ENCODE measurements at regions not wholly inside any gene's neighbourhood (a gene's known extent, or its start where the extent isn't known, plus 50 kb on each side); places are given as distances from the start of the nearest gene placed in this dataset.
"Not testable (repeated sequence)": the region's sequence is repeated elsewhere in the genome, so short reads cannot be mapped to it uniquely, and the experiment has no call there.

DNA sequence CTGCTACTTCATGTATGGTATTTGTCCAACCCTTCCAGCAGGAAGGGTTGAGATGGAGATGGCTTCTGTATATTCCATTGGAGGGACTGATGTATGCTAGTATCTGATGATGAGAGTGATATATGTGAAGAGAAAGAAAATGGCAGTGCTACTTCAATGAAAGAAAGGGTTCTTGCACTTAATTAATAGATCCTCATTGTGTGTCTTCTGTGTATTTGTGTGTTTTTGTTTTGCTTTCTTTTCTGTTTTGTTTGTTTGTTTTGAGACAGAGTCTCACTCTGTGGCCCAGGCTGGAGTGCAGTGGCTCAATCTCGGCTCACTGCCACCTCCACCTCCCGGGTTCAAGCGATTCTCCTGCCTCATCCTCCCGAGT lies 61.2 kb upstream of the CRYM start:
- H3K36me3 Mint-ChIP-seq (ENCODE audit: low read depth): peaks cover 13% of the 10 kb centered on the region
- H3K27ac Mint-ChIP-seq: no peak overlapping the region
- TF ChIP-seq, protein P1, sequence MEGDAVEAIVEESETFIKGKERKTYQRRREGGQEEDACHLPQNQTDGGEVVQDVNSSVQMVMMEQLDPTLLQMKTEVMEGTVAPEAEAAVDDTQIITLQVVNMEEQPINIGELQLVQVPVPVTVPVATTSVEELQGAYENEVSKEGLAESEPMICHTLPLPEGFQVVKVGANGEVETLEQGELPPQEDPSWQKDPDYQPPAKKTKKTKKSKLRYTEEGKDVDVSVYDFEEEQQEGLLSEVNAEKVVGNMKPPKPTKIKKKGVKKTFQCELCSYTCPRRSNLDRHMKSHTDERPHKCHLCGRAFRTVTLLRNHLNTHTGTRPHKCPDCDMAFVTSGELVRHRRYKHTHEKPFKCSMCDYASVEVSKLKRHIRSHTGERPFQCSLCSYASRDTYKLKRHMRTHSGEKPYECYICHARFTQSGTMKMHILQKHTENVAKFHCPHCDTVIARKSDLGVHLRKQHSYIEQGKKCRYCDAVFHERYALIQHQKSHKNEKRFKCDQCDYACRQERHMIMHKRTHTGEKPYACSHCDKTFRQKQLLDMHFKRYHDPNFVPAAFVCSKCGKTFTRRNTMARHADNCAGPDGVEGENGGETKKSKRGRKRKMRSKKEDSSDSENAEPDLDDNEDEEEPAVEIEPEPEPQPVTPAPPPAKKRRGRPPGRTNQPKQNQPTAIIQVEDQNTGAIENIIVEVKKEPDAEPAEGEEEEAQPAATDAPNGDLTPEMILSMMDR (IDR thresholded peaks at IDR 0.05): no peak
- no peak overlapping the region for H3K4me3 Mint-ChIP-seq
- no peak for DNase-seq
- H3K9me3 Mint-ChIP-seq: no peaks in the 10 kb centered on the region
- H3K27me3 Mint-ChIP-seq (ENCODE audit: insufficient read depth): peaks cover 2% of the 10 kb centered on the region; the same call in 1 of the 2 replicates
- peaks cover 31% of the 10 kb centered on the region for H3K4me1 Mint-ChIP-seq (ENCODE audit: low read depth)

DNA sequence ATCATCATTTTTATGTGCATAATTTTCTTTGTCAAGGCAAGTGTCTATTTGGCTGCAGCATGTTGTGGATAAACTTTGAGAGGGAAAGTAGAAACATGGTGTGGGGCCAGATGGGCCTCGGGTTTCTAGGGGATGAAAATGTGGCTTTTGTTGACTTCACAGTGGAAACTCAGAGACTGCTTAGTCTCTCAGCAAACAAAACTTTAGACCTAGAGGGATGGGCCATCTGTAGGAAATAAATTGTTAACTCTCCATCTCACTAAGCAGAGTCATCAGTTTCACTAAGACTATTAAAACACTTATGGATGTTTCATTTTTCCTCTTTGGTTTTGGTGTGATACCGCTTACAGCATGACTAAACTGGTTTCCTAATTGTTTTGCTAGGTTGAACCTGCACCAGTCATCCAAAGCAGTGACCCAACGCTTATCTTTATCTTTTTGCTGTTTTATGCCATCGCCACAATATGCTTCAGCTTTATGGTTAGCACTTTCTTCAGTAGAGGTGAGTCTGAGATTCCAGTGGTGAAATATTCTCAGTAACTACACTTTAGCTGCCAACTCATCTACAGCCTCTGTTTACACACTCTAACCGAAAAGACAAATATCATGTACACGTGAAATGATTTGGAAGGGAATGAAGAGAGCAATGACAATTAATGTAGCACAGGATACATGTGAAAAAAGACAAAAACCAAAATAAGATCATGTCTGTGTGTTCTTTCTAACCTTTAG lies 60.6 kb upstream of the CRYM start:
- H3K4me1 Mint-ChIP-seq (ENCODE audit: low read depth): peaks cover 31% of the 10 kb centered on the region
- peaks cover 2% of the 10 kb centered on the region; the same call in 1 of the 2 replicates for H3K27me3 Mint-ChIP-seq (ENCODE audit: insufficient read depth)
- DNase-seq: no peak
- H3K36me3 Mint-ChIP-seq (ENCODE audit: low read depth): peaks cover 13% of the 10 kb centered on the region
- H3K9me3 Mint-ChIP-seq: no peaks in the 10 kb centered on the region
- no peak overlapping the region for H3K4me3 Mint-ChIP-seq
- H3K27ac Mint-ChIP-seq: no peak overlapping the region
- TF ChIP-seq, protein P1 (IDR thresholded peaks at IDR 0.05): no peak

DNA sequence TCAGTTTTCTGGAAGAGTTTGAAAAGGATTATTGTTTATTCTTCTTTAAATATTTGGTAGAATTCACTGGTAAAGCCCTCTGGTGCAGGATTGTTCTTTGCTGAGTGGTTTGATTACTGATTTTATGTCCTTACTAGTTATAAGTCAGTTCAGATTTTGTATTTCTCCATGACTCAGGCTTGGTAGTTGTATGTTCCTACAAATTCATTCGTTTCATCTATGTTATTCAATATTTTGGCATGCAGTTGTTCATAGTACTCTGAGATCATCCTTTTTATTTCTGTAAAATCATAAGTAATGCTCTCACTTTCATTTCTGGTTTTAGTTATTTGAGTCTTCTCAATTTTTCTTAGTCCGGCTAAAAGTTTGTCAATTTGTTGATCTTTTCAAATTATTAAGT lies 58.1 kb upstream of the CRYM start:
- peak; percentile 3 for DNase-seq

DNA sequence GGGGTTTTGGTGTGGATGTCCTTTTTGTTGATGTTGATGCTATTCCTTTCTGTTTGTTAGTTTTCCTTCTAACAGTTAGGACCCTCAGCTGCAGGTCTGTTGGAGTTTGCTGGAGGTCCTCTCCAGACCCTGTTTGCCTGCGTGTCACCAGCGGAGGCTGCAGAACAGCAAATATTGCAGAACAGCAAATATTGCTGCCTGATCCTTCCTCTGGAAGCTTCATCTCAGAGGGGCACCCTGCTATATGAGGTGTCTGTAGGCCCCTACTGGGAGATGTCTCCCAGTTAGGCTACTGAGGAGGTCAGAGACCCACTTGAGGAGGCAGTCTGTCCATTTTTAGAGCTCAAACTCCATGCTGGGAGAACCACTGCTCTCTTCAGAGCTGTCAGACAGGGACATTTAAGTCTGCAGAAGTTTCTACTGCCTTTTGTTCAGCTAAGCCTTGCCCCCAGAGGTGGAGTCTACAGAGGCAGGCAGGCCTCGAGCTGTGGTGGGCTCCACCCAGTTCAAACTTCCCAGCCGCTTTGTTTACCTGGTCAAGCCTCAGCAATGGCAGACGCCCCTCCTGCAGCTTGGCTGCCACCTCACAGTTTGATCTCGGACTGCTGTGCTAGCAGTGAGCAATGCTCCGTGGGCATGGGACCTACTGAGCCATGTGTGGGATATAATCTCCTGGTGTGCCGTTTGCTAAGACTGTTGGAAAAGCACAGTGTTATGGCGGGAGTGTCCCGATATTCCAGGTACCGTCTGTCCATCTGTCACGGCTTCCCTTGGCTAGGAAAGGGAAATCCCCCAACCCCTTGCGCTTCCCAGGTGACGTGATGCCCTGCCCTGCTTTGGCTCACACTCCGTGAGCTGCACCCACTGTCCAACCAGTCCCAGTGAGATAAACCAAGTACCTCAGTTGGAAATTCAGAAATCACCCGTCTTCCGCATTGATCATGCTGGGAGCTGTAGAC lies 56.4 kb upstream of the CRYM start:
- H3K27ac Mint-ChIP-seq; H3K36me3 Mint-ChIP-seq (ENCODE audit: low read depth); DNase-seq; H3K27me3 Mint-ChIP-seq (ENCODE audit: insufficient read depth); H3K4me3 Mint-ChIP-seq; H3K9me3 Mint-ChIP-seq: not testable (repeated sequence)
- H3K4me1 Mint-ChIP-seq (ENCODE audit: low read depth): peaks cover 31% of the 10 kb centered on the region

More for the DNA sequence above, 58.1 kb upstream of the CRYM start:
- H3K27ac Mint-ChIP-seq: no peak overlapping the region
- H3K4me1 Mint-ChIP-seq (ENCODE audit: low read depth): peaks cover 31% of the 10 kb centered on the region
- no peak overlapping the region for H3K4me3 Mint-ChIP-seq
- TF ChIP-seq, protein P1 (IDR thresholded peaks at IDR 0.05): no peak
- peaks cover 13% of the 10 kb centered on the region for H3K36me3 Mint-ChIP-seq (ENCODE audit: low read depth)
- H3K27me3 Mint-ChIP-seq (ENCODE audit: insufficient read depth): peaks cover 2% of the 10 kb centered on the region; the same call in 1 of the 2 replicates
- no peaks in the 10 kb centered on the region for H3K9me3 Mint-ChIP-seq

DNA sequence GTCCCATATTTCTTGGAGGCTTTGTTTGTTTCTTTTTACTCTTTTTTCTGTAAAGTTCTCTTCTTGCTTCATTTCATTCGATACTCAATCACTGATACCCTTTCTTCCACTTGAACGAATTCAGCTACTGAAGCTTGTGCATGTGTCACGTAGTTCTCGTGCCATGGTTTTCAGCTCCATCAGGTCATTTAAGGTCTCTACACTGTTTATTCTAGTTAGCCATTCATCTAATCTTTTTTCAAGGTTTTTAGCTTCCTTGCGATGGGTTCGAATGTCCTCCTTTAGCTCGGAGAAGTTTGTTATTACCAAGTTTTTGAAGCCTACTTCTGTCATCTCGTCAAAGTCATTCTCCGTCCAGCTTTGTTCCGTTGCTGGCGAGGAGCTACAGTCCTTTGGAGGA lies 55.6 kb upstream of the CRYM start:
- Mint-ChIP-seq H3K4me1 (ENCODE audit: low read depth) (peaks cover 27% of the 10 kb centered on the region), H3K36me3 (ENCODE audit: low read depth) (peaks cover 14% of the 10 kb centered on the region)
- not testable (repeated sequence) for H3K9me3 Mint-ChIP-seq; DNase-seq; H3K4me3 Mint-ChIP-seq; H3K27me3 Mint-ChIP-seq (ENCODE audit: insufficient read depth); H3K27ac Mint-ChIP-seq
